ENCODE measurements at regions not wholly inside any gene's neighbourhood (a gene's known extent, or its start where the extent isn't known, plus 50 kb on each side); places are given as distances from the start of the nearest gene placed in this dataset.

GRCh38 chr21:35402061-35402460, 353.0 kb upstream of the RUNX1 start:
- TF ChIP-seq CTCF (IDR thresholded peaks at IDR 0.05; ENCODE audit: low read depth, low read length, poor library complexity, severe bottlenecking) (no peak), EZH2phosphoT487 (IDR thresholded peaks at IDR 0.05; ENCODE audit: borderline replicate concordance, low read length) (no peak)

Measured in DOHH2 (cell line).